Testis (tissue), 2 donors: ENCODE measurements at regions not wholly inside any gene's neighbourhood (a gene's known extent, or its start where the extent isn't known, plus 50 kb on each side); places are given as distances from the start of the nearest gene placed in this dataset.

Experiments
- CTCF ChIP-seq, 3 experiments: fragments of 450-650 bp in 2 of 3; fragments of 200-600 bp in 1 of 3; sonication (generic) in 1 of 3; IDR thresholded peaks; one replicate each; pipeline ENCODE4 v1.5.1; 2016 to 2019; ENCODE audit warnings: antibody characterized with exemption in 3 of 3, mild to moderate bottlenecking in 2 of 3, moderate library complexity in 1 of 3
- POLR2A ChIP-seq: fragments of 450-650 bp; IDR thresholded peaks from one replicate; pipeline ENCODE4 v1.6.1; 2017; ENCODE audit warnings: antibody characterized with exemption, mild to moderate bottlenecking, moderate library complexity

DNA sequence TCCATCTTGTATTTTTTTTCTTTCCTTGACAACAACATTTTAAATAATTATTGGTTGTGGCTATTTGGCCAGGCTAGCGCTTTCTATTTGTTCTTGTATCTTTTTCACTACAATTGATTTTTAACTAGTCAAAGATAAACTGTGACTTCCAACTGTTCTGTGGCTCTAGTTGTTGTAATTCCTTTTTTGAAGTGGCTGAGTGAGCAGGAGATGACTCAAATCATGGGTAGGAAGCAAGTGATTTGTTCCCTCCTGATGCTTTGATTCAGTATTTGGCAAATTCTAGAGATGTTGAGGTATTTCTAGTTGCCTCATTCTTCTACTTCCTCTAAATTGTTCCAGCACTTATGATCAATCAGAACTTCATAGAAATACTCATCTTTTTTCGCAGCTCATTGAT is 633.5 kb downstream of the RERGL start:
- TF ChIP-seq CTCF (IDR thresholded peaks at IDR 0.05) (no peak), POLR2A (no peak)
